ENCODE measurements at regions not wholly inside any gene's neighbourhood (a gene's known extent, or its start where the extent isn't known, plus 50 kb on each side); places are given as distances from the start of the nearest gene placed in this dataset.

- no peaks in the 10 kb centered on the region for H3K4me1 Mint-ChIP-seq
- H3K4me3 Mint-ChIP-seq: no peak overlapping the region
- CTCF ChIA-PET: interaction anchor here (0.8 to 1.9 kb wide), 2 partner anchors 30 to 316 kb away, joined by 3 to 4 read pairs; no protein-coding TSS in a partner anchor
- H3K36me3 Mint-ChIP-seq: no peaks in the 10 kb centered on the region
- no peak for DNase-seq
- H3K9me3 Mint-ChIP-seq: no peaks in the 10 kb centered on the region
- H3K27me3 Mint-ChIP-seq: no peaks in the 10 kb centered on the region
- H3K27ac Mint-ChIP-seq: no peak overlapping the region
Measured at GRCh38 chr1:116454940-116455339, 81.9 kb downstream of the ATP1A1 start.

DNA sequence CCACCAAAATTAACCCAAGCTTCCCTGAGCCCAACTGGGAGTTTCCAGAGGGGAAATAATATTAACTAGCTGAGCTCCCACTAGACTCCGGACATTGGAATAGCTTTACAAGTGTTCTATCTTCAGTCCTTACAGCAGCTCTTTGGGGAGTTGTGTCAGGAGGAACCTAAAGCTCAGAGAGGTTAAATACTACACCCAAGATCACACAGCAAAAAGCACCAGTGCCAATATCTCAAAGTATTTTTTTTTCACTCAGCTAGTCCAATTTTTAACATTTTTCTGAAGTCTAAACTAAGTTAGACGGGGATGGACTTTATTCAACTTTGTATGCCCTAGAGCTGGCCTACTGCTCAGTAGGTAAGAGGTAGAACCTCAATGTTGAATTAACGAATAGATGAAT is 82.5 kb downstream of the ATP1A1 start:
- Mint-ChIP-seq H3K27me3 (peaks cover 6% of the 10 kb centered on the region), H3K36me3 (no peaks in the 10 kb centered on the region), H3K4me1 (no peaks in the 10 kb centered on the region), H3K4me3 (no peak overlapping the region), H3K27ac (no peak overlapping the region), H3K9me3 (no peaks in the 10 kb centered on the region)
- CTCF ChIA-PET: interaction anchor here (1.9 kb wide), 1 partner anchor 317 kb away, joined by 4 read pairs; no protein-coding TSS in a partner anchor
- no peak for DNase-seq

DNA sequence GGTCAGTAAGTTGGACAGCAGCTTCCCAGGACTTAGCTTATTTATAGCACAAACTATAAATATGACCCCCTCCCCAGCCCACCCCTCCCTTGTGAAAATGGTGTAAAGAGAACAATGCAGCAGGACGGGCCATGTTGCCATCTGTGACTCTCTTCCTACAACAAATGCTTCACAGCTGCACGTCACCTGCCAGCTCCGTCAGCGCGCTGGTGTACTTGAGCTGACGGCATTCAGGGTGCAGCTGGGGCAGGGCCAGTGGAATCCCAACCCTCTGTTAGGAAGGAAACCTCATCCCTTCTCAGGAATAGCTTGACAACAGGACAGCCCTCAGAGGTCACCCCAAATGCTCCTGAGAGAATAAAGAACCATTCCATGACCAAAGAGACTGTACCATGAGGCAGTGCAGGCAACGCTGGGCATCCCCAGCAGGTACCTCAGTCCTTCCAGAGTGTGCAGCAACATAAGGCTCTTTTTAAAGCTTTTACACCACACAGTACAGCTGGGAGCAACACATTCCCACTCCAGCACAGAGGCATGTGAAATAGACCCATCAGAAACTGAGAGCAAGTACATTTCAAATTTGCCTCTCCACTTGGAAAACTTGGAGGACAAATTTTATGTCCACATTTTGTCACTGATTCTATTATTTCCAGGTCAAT is 85.0 kb downstream of the ATP1A1 start:
- CTCF ChIA-PET: interaction anchor here (0.7 to 0.8 kb wide), 2 partner anchors 27 to 319 kb away, joined by 3 read pairs; no protein-coding TSS in a partner anchor
- Mint-ChIP-seq H3K4me1 (no peaks in the 10 kb centered on the region), H3K27ac (no peak overlapping the region), H3K27me3 (peaks cover 22% of the 10 kb centered on the region), H3K4me3 (no peak overlapping the region), H3K36me3 (no peaks in the 10 kb centered on the region), H3K9me3 (no peaks in the 10 kb centered on the region)
- DNase-seq: no peak

DNA sequence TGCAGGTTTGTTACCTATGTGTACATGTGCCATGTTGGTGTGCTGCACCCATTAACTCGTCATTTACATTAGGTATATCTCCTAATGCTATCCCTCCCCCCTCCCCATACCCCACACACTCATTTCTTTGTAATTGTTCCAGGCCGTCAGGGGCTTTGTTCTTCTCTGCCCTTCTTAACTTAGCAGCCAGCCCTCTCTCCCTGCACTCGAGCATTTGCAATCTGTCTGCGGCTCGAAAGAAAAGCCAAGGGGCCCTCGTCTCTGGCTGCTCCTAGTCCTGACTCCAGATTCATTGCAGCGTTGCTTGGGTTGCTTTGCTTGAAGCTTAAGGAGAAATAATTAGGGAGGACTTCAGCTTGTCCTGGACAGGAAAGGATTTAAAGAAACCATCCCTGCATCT is 85.7 kb downstream of the ATP1A1 start:
- CTCF ChIA-PET: no interaction called here
- peaks cover 22% of the 10 kb centered on the region for H3K27me3 Mint-ChIP-seq
- DNase-seq: no peak
- no peak overlapping the region for H3K4me3 Mint-ChIP-seq
- no peaks in the 10 kb centered on the region for H3K9me3 Mint-ChIP-seq
- no peaks in the 10 kb centered on the region for H3K36me3 Mint-ChIP-seq
- no peaks in the 10 kb centered on the region for H3K4me1 Mint-ChIP-seq
- no peak overlapping the region for H3K27ac Mint-ChIP-seq

DNA sequence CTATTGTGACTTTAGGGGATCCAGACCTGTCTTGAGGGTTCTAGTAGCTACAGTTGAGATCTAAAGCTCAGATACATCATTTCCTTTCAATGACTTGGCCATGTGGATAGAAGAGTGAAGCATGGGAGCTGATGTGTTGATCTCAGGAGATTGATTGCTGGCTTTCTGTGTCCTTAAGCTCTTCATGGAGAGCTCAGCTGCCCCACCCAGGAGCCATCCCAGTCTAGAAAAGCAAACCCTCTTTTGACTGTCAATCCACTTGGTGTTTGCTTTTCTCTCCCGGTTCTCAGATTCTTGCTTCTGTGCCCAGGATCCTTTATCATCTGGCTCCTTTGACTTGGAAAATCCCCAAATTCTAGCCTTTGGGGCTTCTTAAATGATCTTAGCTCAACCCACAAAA is 87.2 kb downstream of the ATP1A1 start:
- Mint-ChIP-seq H3K4me1 (no peaks in the 10 kb centered on the region), H3K27me3 (peaks cover 26% of the 10 kb centered on the region), H3K27ac (no peak overlapping the region), H3K9me3 (no peaks in the 10 kb centered on the region), H3K36me3 (no peaks in the 10 kb centered on the region), H3K4me3 (no peak overlapping the region)
- no peak for DNase-seq
- CTCF ChIA-PET: interaction anchor here (0.8 kb wide), 1 partner anchor 25 kb away, joined by 3 read pairs; no protein-coding TSS in a partner anchor

GRCh38 chr1:116460783-116461376 is 87.8 kb downstream of the ATP1A1 start:
- no peaks in the 10 kb centered on the region for H3K36me3 Mint-ChIP-seq
- DNase-seq: no peak
- CTCF ChIA-PET: interaction anchor here (0.8 to 2.2 kb wide), 2 partner anchors 24 to 25 kb away, joined by 3 to 11 read pairs; no protein-coding TSS in a partner anchor
- no peak overlapping the region for H3K27ac Mint-ChIP-seq
- H3K9me3 Mint-ChIP-seq: no peaks in the 10 kb centered on the region
- H3K27me3 Mint-ChIP-seq: peaks cover 30% of the 10 kb centered on the region
- no peaks in the 10 kb centered on the region for H3K4me1 Mint-ChIP-seq
- H3K4me3 Mint-ChIP-seq: no peak overlapping the region

DNA sequence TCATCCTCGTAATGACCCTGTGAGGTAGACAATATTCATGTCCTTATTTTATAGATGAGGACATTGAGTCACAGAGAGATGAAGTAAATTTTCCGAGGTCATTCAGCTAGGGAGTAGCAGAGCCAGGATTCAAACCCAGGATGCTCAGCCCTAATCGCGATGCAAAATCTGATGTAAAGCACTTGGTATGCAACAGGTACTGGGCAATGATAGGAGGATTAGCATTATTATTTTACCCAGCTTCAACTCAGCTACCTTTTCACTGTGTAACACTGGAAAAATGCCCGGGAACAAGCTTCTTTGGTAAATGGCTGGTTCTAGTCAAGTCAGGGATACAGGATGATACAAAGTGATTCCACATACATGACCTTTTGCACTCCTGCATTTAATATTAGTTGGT is 88.7 kb downstream of the ATP1A1 start:
- CTCF ChIA-PET: interaction anchor here (1.4 to 2.2 kb wide), 2 partner anchors 21 to 23 kb away, joined by 3 to 11 read pairs; no protein-coding TSS in a partner anchor
- H3K4me1 Mint-ChIP-seq: no peaks in the 10 kb centered on the region
- H3K36me3 Mint-ChIP-seq: no peaks in the 10 kb centered on the region
- no peak overlapping the region for H3K27ac Mint-ChIP-seq
- H3K27me3 Mint-ChIP-seq: peaks cover 32% of the 10 kb centered on the region
- no peak for DNase-seq
- H3K4me3 Mint-ChIP-seq: no peak overlapping the region
- no peaks in the 10 kb centered on the region for H3K9me3 Mint-ChIP-seq

- H3K27ac Mint-ChIP-seq: no peak overlapping the region
- H3K4me1 Mint-ChIP-seq: no peaks in the 10 kb centered on the region
- H3K4me3 Mint-ChIP-seq: no peak overlapping the region
- DNase-seq: no peak
- CTCF ChIA-PET: interaction anchor here (1.4 to 2.2 kb wide), 3 partner anchors 20 to 324 kb away, joined by 3 to 11 read pairs (median 3); no protein-coding TSS in a partner anchor
- no peaks in the 10 kb centered on the region for H3K36me3 Mint-ChIP-seq
- H3K27me3 Mint-ChIP-seq: peaks cover 32% of the 10 kb centered on the region
- H3K9me3 Mint-ChIP-seq: no peaks in the 10 kb centered on the region
Measured at GRCh38 chr1:116462722-116463121, 89.7 kb downstream of the ATP1A1 start.

DNA sequence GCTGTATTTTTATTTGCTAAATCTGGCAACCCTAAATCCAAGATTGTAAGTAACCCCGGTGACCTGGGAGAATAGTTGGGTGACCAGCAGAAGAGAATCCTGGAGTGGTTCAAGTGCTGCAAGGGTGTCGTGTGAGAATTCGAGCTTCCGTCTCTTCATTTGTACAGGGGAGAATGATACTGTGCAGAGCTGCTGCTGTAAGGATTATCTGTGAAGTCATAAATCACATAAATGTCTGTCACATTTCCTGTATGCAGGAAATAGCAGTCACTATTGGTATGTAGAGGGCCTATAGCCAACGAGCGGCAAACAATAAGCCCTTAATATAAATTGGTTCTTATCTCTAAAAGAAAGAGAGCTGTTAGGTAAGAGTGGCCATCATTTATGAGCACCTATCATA is 90.7 kb downstream of the ATP1A1 start:
- H3K27me3 Mint-ChIP-seq: peaks cover 32% of the 10 kb centered on the region
- no peaks in the 10 kb centered on the region for H3K36me3 Mint-ChIP-seq
- H3K4me3 Mint-ChIP-seq: no peak overlapping the region
- CTCF ChIA-PET: interaction anchor here (1.2 to 1.4 kb wide), 2 partner anchors 22 to 325 kb away, joined by 3 read pairs; no protein-coding TSS in a partner anchor
- H3K9me3 Mint-ChIP-seq: no peaks in the 10 kb centered on the region
- no peak overlapping the region for H3K27ac Mint-ChIP-seq
- H3K4me1 Mint-ChIP-seq: no peaks in the 10 kb centered on the region
- DNase-seq: no peak
